Natural killer cell (primary cell): ENCODE measurements at regions not wholly inside any gene's neighbourhood (a gene's known extent, or its start where the extent isn't known, plus 50 kb on each side); places are given as distances from the start of the nearest gene placed in this dataset.

Experiments
- ATAC-seq, 3 donors: fragments of 150-1000 bp in 2 of 3; fragments of 200-7000 bp in 1 of 3; cut with Tn5 transposase; 1 replicate in 1 of 3; 2 replicates in 2 of 3; pipeline ENCODE4 v1.10.0; 2021; ENCODE audit warnings: mild to moderate bottlenecking in 2 of 3, moderate library complexity in 2 of 3
- DNase-seq, 2 donors: peaks; one replicate each; pipeline versions ENCODE4 v3.0.0 to v3.0.0-alpha.2; 2013 to 2021; ENCODE audit warnings: mixed read lengths in 1 of 2
- H3K27ac ChIP-seq: one replicate; pipeline ENCODE4 v1.5.1; 2013; ENCODE audit warnings: mild to moderate bottlenecking, low read length
- H3K27me3 ChIP-seq: one replicate; pipeline ENCODE4 v1.6.1; 2013; ENCODE audit warnings: low read length; ENCODE audit not compliant: control insufficient read depth, insufficient read depth
- H3K36me3 ChIP-seq: one replicate; pipeline ENCODE4 v1.6.1; 2013; ENCODE audit warnings: low read length; ENCODE audit not compliant: control insufficient read depth, insufficient read depth
- H3K4me1 ChIP-seq: one replicate; pipeline ENCODE4 v1.6.1; 2013; ENCODE audit warnings: low read length; ENCODE audit not compliant: control insufficient read depth, insufficient read depth
- H3K4me3 ChIP-seq: one replicate; pipeline ENCODE4 v1.5.1; 2013; ENCODE audit warnings: low read length
- H3K9me3 ChIP-seq: one replicate; pipeline ENCODE4 v1.6.1; 2013; ENCODE audit warnings: low read length; ENCODE audit not compliant: control insufficient read depth, insufficient read depth
- H3K27ac Mint-ChIP-seq, 2 donors: one replicate each; pipeline ENCODE4 v1.8.0; 2022; ENCODE audit warnings: mild to moderate bottlenecking in 2 of 2, mixed read lengths in 2 of 2, moderate library complexity in 1 of 2
- H3K27me3 Mint-ChIP-seq, 2 donors: one replicate each; pipeline ENCODE4 v1.8.0; 2022; ENCODE audit warnings: low read depth in 2 of 2, mixed read lengths in 2 of 2
- H3K36me3 Mint-ChIP-seq: one replicate; pipeline ENCODE4 v1.8.0; 2022; ENCODE audit warnings: mixed read lengths
- H3K4me1 Mint-ChIP-seq, 2 donors: one replicate each; pipeline ENCODE4 v1.8.0; 2022; ENCODE audit warnings: mixed read lengths in 2 of 2
- H3K4me3 Mint-ChIP-seq: one replicate; pipeline ENCODE4 v1.8.0; 2022; ENCODE audit warnings: mild to moderate bottlenecking, moderate library complexity, mixed read lengths
- H3K9me3 Mint-ChIP-seq, 2 donors: one replicate each; pipeline ENCODE4 v1.8.0; 2022; ENCODE audit warnings: mixed read lengths in 2 of 2
- CTCF ChIP-seq: fragments of 200-600 bp; IDR thresholded peaks from one replicate; pipeline ENCODE4 v1.8.0; 2022; ENCODE audit warnings: antibody characterized with exemption
- WGBS: methylation state at CpG from one replicate; pipeline ENCODE4 v1.1.7; 2013; ENCODE audit warnings: missing lambda C conversion rate; ENCODE audit not compliant: insufficient coverage; 5-methylcytosine and 5-hydroxymethylcytosine counted together
- intact Hi-C: fragments of 100-400 bp; cut with micrococcal nuclease; formaldehyde crosslinking; loops from one replicate; pipeline ENCODE4 v1.14.2; 2022

GRCh38 chr10:61330669-61331068 lies 122.5 kb downstream of the TMEM26 start:
- peaks cover 5 to 17% of the 10 kb centered on the region in 2 donors for H3K27me3 Mint-ChIP-seq
- 76% methylated on average over 3 of the region's 3 CpGs for WGBS
- Histone ChIP-seq H3K36me3 (no peaks in the 10 kb centered on the region), H3K27ac (no peak overlapping the region), H3K9me3 (no peaks in the 10 kb centered on the region), H3K4me1 (no peaks in the 10 kb centered on the region), H3K27me3 (no peaks in the 10 kb centered on the region), H3K4me3 (no peak overlapping the region)
- no peak for TF ChIP-seq CTCF
- no peak for ATAC-seq
- H3K4me1 Mint-ChIP-seq = peaks cover 0 to 4% of the 10 kb centered on the region in 2 donors
- no peak for DNase-seq
- H3K36me3 Mint-ChIP-seq = peaks cover 15% of the 10 kb centered on the region
- intact Hi-C loops = no loop called here
- peaks cover 2 to 4% of the 10 kb centered on the region in 2 donors for H3K9me3 Mint-ChIP-seq
- no peak overlapping the region for H3K27ac Mint-ChIP-seq
- H3K4me3 Mint-ChIP-seq = no peak overlapping the region

- no peaks in the 10 kb centered on the region for H3K9me3 ChIP-seq
- no peaks in the 10 kb centered on the region for H3K27me3 ChIP-seq
- Mint-ChIP-seq H3K9me3 (peaks cover 2 to 4% of the 10 kb centered on the region in 2 donors), H3K36me3 (peaks cover 15% of the 10 kb centered on the region), H3K4me3 (no peak overlapping the region), H3K4me1 (no peaks in the 10 kb centered on the region), H3K27ac (no peak overlapping the region), H3K27me3 (peaks cover 10 to 25% of the 10 kb centered on the region in 2 donors)
- H3K36me3 ChIP-seq = no peaks in the 10 kb centered on the region
- DNase-seq (no peak), ATAC-seq (no peak)
- H3K4me3 ChIP-seq = no peak overlapping the region
- H3K27ac ChIP-seq = no peak overlapping the region
- H3K4me1 ChIP-seq = no peaks in the 10 kb centered on the region
- TF ChIP-seq CTCF = no peak
- no CpG with 5 or more reads among the region's 2 CpGs for WGBS
- intact Hi-C loops = no loop called here
Measured at GRCh38 chr10:61329854-61330253, 123.3 kb downstream of the TMEM26 start.

GRCh38 chr10:61325223-61325960 lies 127.8 kb downstream of the TMEM26 start:
- intact Hi-C loops = no loop called here
- WGBS = 93% methylated on average over 2 of the region's 5 CpGs
- Mint-ChIP-seq H3K27ac (no peak overlapping the region), H3K4me3 (no peak overlapping the region), H3K9me3 (peaks cover 2 to 4% of the 10 kb centered on the region in 2 donors), H3K36me3 (peaks cover 15% of the 10 kb centered on the region), H3K4me1 (no peaks in the 10 kb centered on the region), H3K27me3 (peaks cover 13 to 29% of the 10 kb centered on the region in 2 donors)
- Histone ChIP-seq H3K4me1 (no peaks in the 10 kb centered on the region), H3K9me3 (no peaks in the 10 kb centered on the region), H3K4me3 (no peak overlapping the region), H3K27ac (no peak overlapping the region), H3K36me3 (no peaks in the 10 kb centered on the region), H3K27me3 (no peaks in the 10 kb centered on the region)
- ATAC-seq = no peak
- no peak for DNase-seq
- no peak for TF ChIP-seq CTCF

GRCh38 chr10:61323726-61324125 lies 129.5 kb downstream of the TMEM26 start:
- no peaks in the 10 kb centered on the region for H3K4me1 ChIP-seq
- Mint-ChIP-seq H3K4me1 (no peaks in the 10 kb centered on the region), H3K27ac (no peak overlapping the region), H3K4me3 (no peak overlapping the region), H3K36me3 (peaks cover 3% of the 10 kb centered on the region), H3K27me3 (peaks cover 13 to 29% of the 10 kb centered on the region in 2 donors), H3K9me3 (no peaks in the 10 kb centered on the region)
- TF ChIP-seq CTCF = no peak
- H3K27me3 ChIP-seq = no peaks in the 10 kb centered on the region
- intact Hi-C loops = no loop called here
- no peak for DNase-seq
- H3K4me3 ChIP-seq = no peak overlapping the region
- no peak for ATAC-seq
- H3K9me3 ChIP-seq = no peaks in the 10 kb centered on the region
- no peak overlapping the region for H3K27ac ChIP-seq
- no peaks in the 10 kb centered on the region for H3K36me3 ChIP-seq
